ENCODE measurements at regions not wholly inside any gene's neighbourhood (a gene's known extent, or its start where the extent isn't known, plus 50 kb on each side); places are given as distances from the start of the nearest gene placed in this dataset.

- no peak overlapping the region for H3K9ac ChIP-seq (ENCODE audit: insufficient read depth in 1 of 2, low read depth in 2 of 2, low read length in 2 of 2)
- no peak overlapping the region for H2AFZ ChIP-seq (ENCODE audit: low read depth, low read length)
- intact Hi-C loops (cut with micrococcal nuclease), result no loop called here
- ChIA-PET CTCF (ENCODE audit: low intra/inter-chr PET ratio) (no interaction called here), POLR2A (no interaction called here)
- no peak for TF ChIP-seq PML (IDR thresholded peaks at IDR 0.05; ENCODE audit: low read length)
- no peak for TF ChIP-seq TCF7 (IDR thresholded peaks at IDR 0.05; ENCODE audit: borderline replicate concordance)
- TF ChIP-seq ZNF212 (CRISPR knock-in tag; IDR thresholded peaks at IDR 0.05), result no peak
- no peak for TF ChIP-seq SAFB2 (IDR thresholded peaks at IDR 0.05; ENCODE audit: borderline replicate concordance, low read depth, low read length, severe bottlenecking)
- TF ChIP-seq FIP1L1 (IDR thresholded peaks at IDR 0.05; ENCODE audit: low read depth, low read length, poor library complexity, severe bottlenecking), result no peak
- TF ChIP-seq CTBP1 (IDR thresholded peaks at IDR 0.05; ENCODE audit: borderline replicate concordance), result no peak
- no peak for TF ChIP-seq MCM2 (IDR thresholded peaks at IDR 0.05; ENCODE audit: low read depth)
- TF ChIP-seq ZNF551 (CRISPR knock-in tag; IDR thresholded peaks at IDR 0.05), result no peak
- no peak for TF ChIP-seq TRIM28 (IDR thresholded peaks at IDR 0.05)
- TF ChIP-seq AFF1 (IDR thresholded peaks at IDR 0.05; ENCODE audit: low read depth in 1 of 2, partially characterized antibody in 2 of 2), result no peak
- TF ChIP-seq GATA2 (CRISPR knock-in tag; IDR thresholded peaks at IDR 0.05), result no peak
- TF ChIP-seq THRA (IDR thresholded peaks at IDR 0.05), result no peak
- no peak for TF ChIP-seq SREBF2 (CRISPR knock-in tag; IDR thresholded peaks at IDR 0.05)
- no peak for TF ChIP-seq RBM14 (IDR thresholded peaks at IDR 0.05; ENCODE audit: borderline replicate concordance, insufficient read depth, low read depth, low read length)
- TF ChIP-seq NBN (IDR thresholded peaks at IDR 0.05; ENCODE audit: low read depth), result no peak
- no peak for TF ChIP-seq ZNF785 (CRISPR knock-in tag; IDR thresholded peaks at IDR 0.05)
- TF ChIP-seq ZNF445 (CRISPR knock-in tag; IDR thresholded peaks at IDR 0.05; ENCODE audit: low read depth), result no peak
- no peaks in the 10 kb centered on the region for H3K27me3 ChIP-seq (ENCODE audit: control insufficient read depth in 2 of 2, insufficient read depth in 2 of 2, low read length in 2 of 2)
- DNase-seq (ENCODE audit: extremely low read depth in 1 of 4, low spot score in 3 of 4), result no peak
- in situ Hi-C loops (cut with MboI), result no loop called here
- no peak for FAIRE-seq
- no peak overlapping the region for H3K4me3 ChIP-seq
- no peak overlapping the region for H3K27ac ChIP-seq (ENCODE audit: extremely low read depth, low read depth, low read length)
- ATAC-seq, result no peak
- H3K36me3 ChIP-seq (ENCODE audit: control insufficient read depth, insufficient read depth, low read length), result no peaks in the 10 kb centered on the region
- no TSS peak for BruUV-seq (replicated peaks)
- H4K20me1 ChIP-seq (replicated peaks; ENCODE audit: control insufficient read depth, insufficient read depth, low read length), result no peaks in the 10 kb centered on the region
- no peak overlapping the region for H3K4me2 ChIP-seq (ENCODE audit: insufficient read depth, low read length)
- no peaks in the 10 kb centered on the region for H3K9me3 ChIP-seq (replicated peaks; ENCODE audit: control insufficient read depth, insufficient read depth, low read depth, low read length)
- WGBS (ENCODE audit: insufficient coverage, low coverage, missing lambda C conversion rate), result 0% methylated on average over 5 of the region's 5 CpGs
- H3K79me2 ChIP-seq (ENCODE audit: control insufficient read depth, insufficient read depth, low read length), result no peaks in the 10 kb centered on the region
- H3K4me1 ChIP-seq (replicated peaks in 1 of 2; ENCODE audit: control insufficient read depth in 2 of 2, insufficient read depth in 2 of 2, low read length in 2 of 2), result no peaks in the 10 kb centered on the region
- no peaks in the 10 kb centered on the region for H3K9me1 ChIP-seq (ENCODE audit: control insufficient read depth, insufficient read depth, low read length)
Measured at GRCh38 chrX:97756879-97757278, 873.2 kb downstream of the RPA4 start.
